GM23338 (cell line): ENCODE measurements at regions not wholly inside any gene's neighbourhood (a gene's known extent, or its start where the extent isn't known, plus 50 kb on each side); places are given as distances from the start of the nearest gene placed in this dataset.

Experiments used
- ATAC-seq: fragments of 200-7000 bp; cut with Tn5 transposase; 3 replicates; pipeline ENCODE4 v1.9.1; 2020
- DNase-seq: peaks from one replicate; pipeline ENCODE4 v3.0.0-alpha.2; 2015; ENCODE audit warnings: low spot score
- H2AFZ ChIP-seq: fragments of 200-600 bp; sonication (generic); 2 replicates; pipeline ENCODE4 v1.8.0; 2016; ENCODE audit warnings: antibody characterized with exemption, mild to moderate bottlenecking, moderate library complexity
- H3F3A ChIP-seq: fragments of 200-600 bp; sonication (generic); replicated peaks from 2 replicates; pipeline ENCODE4 v1.8.0; 2017; ENCODE audit warnings: antibody characterized with exemption, mixed run types, low read depth
- H3K27ac ChIP-seq: fragments of 200-600 bp; sonication (generic); 2 replicates; pipeline ENCODE4 v1.6.1; 2016; ENCODE audit warnings: low read depth
- H3K27me3 ChIP-seq: fragments of 200-600 bp; sonication (generic); 2 replicates; pipeline ENCODE4 v1.8.0; 2016; ENCODE audit warnings: mild to moderate bottlenecking, mixed run types, moderate library complexity; ENCODE audit not compliant: insufficient read depth
- H3K36me3 ChIP-seq: fragments of 200-600 bp; sonication (generic); 2 replicates; pipeline ENCODE4 v1.8.0; 2016; ENCODE audit warnings: mild to moderate bottlenecking; ENCODE audit not compliant: insufficient read depth
- H3K4me1 ChIP-seq: fragments of 200-600 bp; sonication (generic); 2 replicates; pipeline ENCODE4 v1.8.0; 2016; ENCODE audit warnings: mild to moderate bottlenecking, moderate library complexity; ENCODE audit not compliant: insufficient read depth
- H3K4me2 ChIP-seq: fragments of 200-600 bp; sonication (generic); 2 replicates; pipeline ENCODE4 v1.7.1; 2017; ENCODE audit warnings: mixed run types
- H3K4me3 ChIP-seq: fragments of 200-600 bp; sonication (generic); 2 replicates; pipeline ENCODE4 v1.6.1; 2016; ENCODE audit warnings: mixed run types
- H3K79me2 ChIP-seq: fragments of 200-600 bp; sonication (generic); replicated peaks from 2 replicates; pipeline ENCODE4 v1.8.0; 2017; ENCODE audit warnings: mild to moderate bottlenecking; ENCODE audit not compliant: insufficient read depth
- H3K9me2 ChIP-seq: fragments of 200-600 bp; sonication (generic); 2 replicates; pipeline ENCODE4 v1.8.0; 2017; ENCODE audit not compliant: insufficient read depth
- H4K20me1 ChIP-seq: fragments of 200-600 bp; sonication (generic); replicated peaks from 2 replicates; pipeline ENCODE4 v1.8.0; 2017; ENCODE audit warnings: mild to moderate bottlenecking; ENCODE audit not compliant: insufficient read depth
- H3K27ac Mint-ChIP-seq: 2 replicates; pipeline ENCODE4 v1.8.0; 2020; ENCODE audit warnings: inconsistent platforms, mild to moderate bottlenecking, moderate library complexity, mixed read lengths
- H3K27me3 Mint-ChIP-seq: 3 replicates; pipeline ENCODE4 v1.8.0; 2022; ENCODE audit warnings: low read depth, mild to moderate bottlenecking, moderate library complexity, mixed read lengths, inconsistent platforms; ENCODE audit not compliant: insufficient read depth, poor library complexity
- H3K36me3 Mint-ChIP-seq: 3 replicates; pipeline ENCODE4 v1.8.0; 2021; ENCODE audit warnings: low read depth, mild to moderate bottlenecking, inconsistent platforms, moderate library complexity, mixed read lengths
- H3K4me1 Mint-ChIP-seq: 3 replicates; pipeline ENCODE4 v1.8.0; 2020; ENCODE audit warnings: mild to moderate bottlenecking, inconsistent platforms, mixed read lengths
- H3K4me3 Mint-ChIP-seq: 3 replicates; pipeline ENCODE4 v1.8.0; 2021; ENCODE audit warnings: moderate library complexity, mild to moderate bottlenecking, inconsistent platforms, mixed read lengths
- H3K9me3 Mint-ChIP-seq: 3 replicates; pipeline ENCODE4 v1.8.0; 2020; ENCODE audit warnings: moderate library complexity, mild to moderate bottlenecking, inconsistent platforms, mixed read lengths
- CTCF ChIP-seq, 2 experiments: fragments of 200-600 bp in 1 of 2; sonication (generic) in 1 of 2; conservative IDR thresholded peaks; 2 replicates each; pipeline versions ENCODE4 v1.5.1 to v1.6.1; 2016 to 2017; ENCODE audit warnings: antibody characterized with exemption in 2 of 2, low read depth in 2 of 2, mild to moderate bottlenecking in 2 of 2, moderate library complexity in 1 of 2
- EZH2 ChIP-seq: fragments of 200-600 bp; sonication (generic); IDR thresholded peaks from one replicate; pipeline ENCODE4 v1.8.0; 2017; ENCODE audit warnings: antibody characterized with exemption, mild to moderate bottlenecking, low read depth; ENCODE audit not compliant: unreplicated experiment
- EZH2phosphoT487 ChIP-seq: fragments of 200-600 bp; sonication (generic); IDR thresholded peaks from one replicate; pipeline ENCODE4 v1.8.1; 2018; ENCODE audit warnings: antibody characterized with exemption; ENCODE audit not compliant: unreplicated experiment
- JUNB ChIP-seq: IDR thresholded peaks from one replicate; pipeline ENCODE4 v1.6.1; 2016; ENCODE audit warnings: antibody characterized with exemption; ENCODE audit not compliant: unreplicated experiment
- NANOG ChIP-seq: IDR thresholded peaks from 2 replicates; pipeline ENCODE4 v1.6.1; 2016; ENCODE audit warnings: antibody characterized with exemption, borderline replicate concordance
- POLR2AphosphoS5 ChIP-seq: IDR thresholded peaks from 2 replicates; pipeline ENCODE4 v1.6.1; 2016; ENCODE audit warnings: antibody characterized with exemption, low read depth
- REST ChIP-seq: IDR thresholded peaks from one replicate; pipeline ENCODE4 v1.6.1; 2018; ENCODE audit warnings: antibody characterized with exemption; ENCODE audit not compliant: unreplicated experiment
- STAT1 ChIP-seq: IDR thresholded peaks from one replicate; pipeline ENCODE4 v1.6.1; 2016; ENCODE audit warnings: antibody characterized with exemption; ENCODE audit not compliant: unreplicated experiment
- ZNF114 ChIP-seq: fragments of 250-450 bp; sonication (Bioruptor Pico); IDR thresholded peaks from 2 replicates; pipeline ENCODE4 v1.5.0; 2020; ENCODE audit warnings: mild to moderate bottlenecking, moderate library complexity
- ZNF331 ChIP-seq: fragments of 250-450 bp; sonication (Bioruptor Pico); IDR thresholded peaks from 2 replicates; pipeline ENCODE4 v1.5.0; 2020; ENCODE audit warnings: low read depth, mild to moderate bottlenecking, moderate library complexity
- ZNF462 ChIP-seq: fragments of 250-450 bp; sonication (Bioruptor Pico); IDR thresholded peaks from 2 replicates; pipeline ENCODE4 v1.5.0; 2020; ENCODE audit warnings: mild to moderate bottlenecking, moderate library complexity

- DNase-seq = no peak
Observed at GRCh38 chr12:92076101-92076500, 69.5 kb downstream of the BTG1 start.

GRCh38 chr12:92075425-92075914 lies 70.2 kb downstream of the BTG1 start:
- H3K27me3 ChIP-seq = no peaks in the 10 kb centered on the region
- Mint-ChIP-seq H3K9me3 (no peaks in the 10 kb centered on the region), H3K4me3 (no peak overlapping the region), H3K4me1 (peaks cover 4% of the 10 kb centered on the region; the same call in 2 of the 3 replicates), H3K36me3 (no peaks in the 10 kb centered on the region; the same call in 2 of the 3 replicates), H3K27me3 (peaks cover 2% of the 10 kb centered on the region), H3K27ac (no peak overlapping the region)
- H3K36me3 ChIP-seq = no peaks in the 10 kb centered on the region
- no peak overlapping the region for H3K4me3 ChIP-seq
- no peak overlapping the region for H3K4me2 ChIP-seq
- no peaks in the 10 kb centered on the region for H3K79me2 ChIP-seq
- no peak overlapping the region for H3K27ac ChIP-seq
- no peaks in the 10 kb centered on the region for H3F3A ChIP-seq
- H3K4me1 ChIP-seq = peaks cover 5% of the 10 kb centered on the region; the same call in 1 of the 2 replicates
- no peak for DNase-seq
- no peaks in the 10 kb centered on the region; the same call in 1 of the 2 replicates for H3K9me2 ChIP-seq
- H2AFZ ChIP-seq = no peak overlapping the region
- no peaks in the 10 kb centered on the region for H4K20me1 ChIP-seq
- ATAC-seq = no peak
- no peak for TF ChIP-seq CTCF (conservative IDR thresholded peaks at IDR 0.05; ENCODE audit: low read depth in 2 of 2)
- TF ChIP-seq STAT1 = no peak
- TF ChIP-seq ZNF114 (CRISPR knock-in tag) = no peak
- no peak for TF ChIP-seq ZNF462
- TF ChIP-seq ZNF331 (CRISPR knock-in tag) = no peak
- no peak for TF ChIP-seq EZH2
- no peak for TF ChIP-seq EZH2phosphoT487
- TF ChIP-seq NANOG = no peak
- no peak for TF ChIP-seq POLR2AphosphoS5
- no peak for TF ChIP-seq REST
- no peak for TF ChIP-seq JUNB

More at GRCh38 chr12:92076101-92076500, 69.5 kb downstream of the BTG1 start:
- H3K9me2 ChIP-seq = no peaks in the 10 kb centered on the region; the same call in 1 of the 2 replicates
- H3K27ac ChIP-seq = no peak overlapping the region
- no peak for ATAC-seq
- Mint-ChIP-seq H3K4me1 (peaks cover 4% of the 10 kb centered on the region), H3K36me3 (no peaks in the 10 kb centered on the region; the same call in 2 of the 3 replicates), H3K9me3 (no peaks in the 10 kb centered on the region), H3K4me3 (no peak overlapping the region), H3K27ac (no peak overlapping the region), H3K27me3 (peaks cover 2% of the 10 kb centered on the region)
- H3K27me3 ChIP-seq = no peaks in the 10 kb centered on the region
- no peak overlapping the region for H3K4me3 ChIP-seq
- no peak overlapping the region for H2AFZ ChIP-seq
- H3K4me1 ChIP-seq = peaks cover 5% of the 10 kb centered on the region; the same call in 1 of the 2 replicates
- H3K4me2 ChIP-seq = no peak overlapping the region
- H3K79me2 ChIP-seq = no peaks in the 10 kb centered on the region
- H4K20me1 ChIP-seq = no peaks in the 10 kb centered on the region
- TF ChIP-seq NANOG = no peak
- no peaks in the 10 kb centered on the region for H3F3A ChIP-seq
- no peaks in the 10 kb centered on the region for H3K36me3 ChIP-seq
